ENCODE measurements at regions not wholly inside any gene's neighbourhood (a gene's known extent, or its start where the extent isn't known, plus 50 kb on each side); places are given as distances from the start of the nearest gene placed in this dataset.
A peak's percentile ranks its signal among the peaks of the same experiment; 100 is the strongest.

- Histone ChIP-seq H3K27ac (ENCODE audit: insufficient read depth, low read length) (no peak overlapping the region; the same call in 1 of the 2 replicates), H2BK15ac (ENCODE audit: low read depth, low read length) (no peak overlapping the region; the same call in 2 of the 3 replicates), H3K27me3 (ENCODE audit: control insufficient read depth, insufficient read depth, low read length) (no peaks in the 10 kb centered on the region), H3K4ac (ENCODE audit: low read depth, low read length) (peak overlapping the region; percentile 94), H4K91ac (ENCODE audit: insufficient read depth, low read depth, low read length) (peak overlapping the region; percentile 61), H3K9me1 (ENCODE audit: insufficient read depth, low read length) (peaks cover 16% of the 10 kb centered on the region), H3K79me1 (ENCODE audit: low read depth in 1 of 2, low read length in 2 of 2) (peaks cover 5 to 16% of the 10 kb centered on the region in 2 experiments; a peak in 2 of 4 replicates), H3K4me3 (ENCODE audit: insufficient read depth, low read depth, low read length) (no peak overlapping the region), H2AK5ac (ENCODE audit: low read depth, low read length) (no peak overlapping the region), H2BK20ac (ENCODE audit: low read depth, low read length) (peak overlapping the region; percentile 79), H3K4me1 (ENCODE audit: control insufficient read depth, insufficient read depth, low read length) (peaks cover 35% of the 10 kb centered on the region), H3K9me3 (ENCODE audit: control insufficient read depth, insufficient read depth, low read length) (peaks cover 2% of the 10 kb centered on the region; the same call in 1 of the 2 replicates), H3K14ac (replicated peaks; ENCODE audit: low read depth, low read length) (peak overlapping the region; percentile 79; the same call in 1 of the 2 replicates), H4K20me1 (ENCODE audit: insufficient read depth, low read length) (no peaks in the 10 kb centered on the region), H4K8ac (ENCODE audit: low read depth in 2 of 2, low read length in 2 of 2) (peak overlapping the region; percentile 43 to 51; a peak in 3 of 4 replicates), H3K4me2 (ENCODE audit: low read depth, low read length) (peak overlapping the region; percentile 26; the same call in 1 of the 2 replicates), H3K18ac (ENCODE audit: low read depth, low read length) (peak overlapping the region; percentile 94; the same call in 1 of the 2 replicates), H2AFZ (replicated peaks; ENCODE audit: low read length, poor library complexity) (no peak overlapping the region), H4K5ac (ENCODE audit: low read depth, low read length) (peak overlapping the region; percentile 86), H3K56ac (ENCODE audit: extremely low read depth, insufficient read depth, low read length) (peak overlapping the region; percentile 1; the same call in 1 of the 2 replicates), H2AK9ac (replicated peaks; ENCODE audit: low read depth, low read length, poor library complexity) (no peak overlapping the region), H3K23ac (ENCODE audit: low read depth, low read length) (0 out of 2 replicates have a peak overlapping the region, but pooled peaks have one; percentile 8), H3K9ac (ENCODE audit: low read depth, low read length) (no peak overlapping the region), H2BK5ac (ENCODE audit: low read depth, low read length, poor library complexity, severe bottlenecking) (peak overlapping the region; percentile 96), H3K36me3 (ENCODE audit: control insufficient read depth, insufficient read depth, low read length) (no peaks in the 10 kb centered on the region), H2BK120ac (ENCODE audit: low read depth, low read length) (peak overlapping the region; percentile 81)
- DNase-seq, result no peak
- ATAC-seq (ENCODE audit: low read depth), result no peak
- POLR2A ChIA-PET (ENCODE audit: unreplicated experiment), result no interaction called here
- in situ Hi-C loops (cut with MboI; ENCODE audit: low sequenced_read_pairs), result no loop called here
- dilution Hi-C loops (cut with HindIII; ENCODE audit: low sequenced_read_pairs, unreplicated experiment), result no loop called here
- intact Hi-C loops (cut with micrococcal nuclease), result loop anchor here (2.0 to 10.0 kb wide), 2 partner anchors 165 to 193 kb away; no protein-coding TSS in a partner anchor
- no CpG with 5 or more reads among the region's 2 CpGs for WGBS, 2 experiments (ENCODE audit: extremely low coverage in 2 of 2, insufficient read length in 1 of 2)
- TF ChIP-seq ELK1 (IDR thresholded peaks at IDR 0.05; ENCODE audit: borderline replicate concordance, low read depth, low read length), result no peak
- TF ChIP-seq CHD1 (IDR thresholded peaks at IDR 0.05; ENCODE audit: low read depth, low read length), result no peak
- no peak for TF ChIP-seq RFX5 (IDR thresholded peaks at IDR 0.05; ENCODE audit: low read depth, low read length)
- TF ChIP-seq CEBPB (IDR thresholded peaks at IDR 0.05; ENCODE audit: low read depth, low read length), result no peak
- TF ChIP-seq MAFK (IDR thresholded peaks at IDR 0.05; ENCODE audit: low read depth, low read length), result no peak
- TF ChIP-seq CTCF (conservative IDR thresholded peaks at IDR 0.05; ENCODE audit: low read depth, low read length), result no peak
- no peak for TF ChIP-seq BHLHE40 (IDR thresholded peaks at IDR 0.05; ENCODE audit: low read depth, low read length)
- TF ChIP-seq NFE2L2 (IDR thresholded peaks at IDR 0.05; ENCODE audit: low read depth, low read length), result no peak
- no peak for TF ChIP-seq USF2 (IDR thresholded peaks at IDR 0.05; ENCODE audit: low read depth, low read length)
- TF ChIP-seq RAD21 (IDR thresholded peaks at IDR 0.05; ENCODE audit: low read length), result no peak
- no peak for TF ChIP-seq SMC3 (IDR thresholded peaks at IDR 0.05; ENCODE audit: low read depth, low read length)
- no TSS peak for BruUV-seq (replicated peaks)
- CTCF ChIA-PET, result no interaction called here
These were observed 71.8 kb upstream of the PGRMC2 start for GRCh38 chr4:128359422-128359821.

Measured in IMR-90 (cell line).